ENCODE measurements at regions not wholly inside any gene's neighbourhood (a gene's known extent, or its start where the extent isn't known, plus 50 kb on each side); places are given as distances from the start of the nearest gene placed in this dataset.

- TF ChIP-seq CTCF (conservative IDR thresholded peaks at IDR 0.05; ENCODE audit: low read length) = no peak
- no peak for TF ChIP-seq EZH2phosphoT487 (IDR thresholded peaks at IDR 0.05; ENCODE audit: borderline replicate concordance, low read depth, low read length)
These were observed 66.0 kb upstream of the ZBED5 start for GRCh38 chr11:10923882-10924281.

All from OCI-LY7 (cell line).